OCI-LY1 (cell line): ENCODE measurements at regions not wholly inside any gene's neighbourhood (a gene's known extent, or its start where the extent isn't known, plus 50 kb on each side); places are given as distances from the start of the nearest gene placed in this dataset.

Source experiments
- H2AFZ ChIP-seq: fragments of 200-600 bp; sonication (generic), shearing (Covaris generic); 2 replicates; pipeline ENCODE4 v1.6.0; 2014; ENCODE audit warnings: antibody characterized with exemption, mild to moderate bottlenecking, low read length
- H3F3A ChIP-seq: fragments of 200-600 bp; sonication (generic), shearing (Covaris generic); 2 replicates; pipeline ENCODE4 v1.6.0; 2014; ENCODE audit warnings: mild to moderate bottlenecking, antibody characterized with exemption, low read length, moderate library complexity; ENCODE audit not compliant: insufficient read depth
- H3K27ac ChIP-seq: fragments of 200-600 bp; sonication (generic); 2 replicates; pipeline ENCODE4 v1.5.1; 2014; ENCODE audit warnings: low read length, mixed run types, mild to moderate bottlenecking, low read depth; ENCODE audit not compliant: poor library complexity, severe bottlenecking
- H3K27me3 ChIP-seq: fragments of 200-600 bp; sonication (generic); 2 replicates; pipeline ENCODE4 v1.6.0; 2014; ENCODE audit warnings: antibody characterized with exemption, mild to moderate bottlenecking, low read length, moderate library complexity; ENCODE audit not compliant: insufficient read depth
- H3K36me3 ChIP-seq: fragments of 200-600 bp; sonication (generic); 2 replicates; pipeline ENCODE4 v1.6.1; 2014; ENCODE audit warnings: mild to moderate bottlenecking, antibody characterized with exemption, low read length, moderate library complexity, mixed read lengths; ENCODE audit not compliant: insufficient read depth
- H3K4me1 ChIP-seq: fragments of 200-600 bp; sonication (generic); 2 replicates; pipeline ENCODE4 v1.5.1; 2014; ENCODE audit warnings: mild to moderate bottlenecking, low read length, moderate library complexity; ENCODE audit not compliant: insufficient read depth, severe bottlenecking
- H3K4me2 ChIP-seq: fragments of 200-600 bp; sonication (generic), shearing (Covaris generic); 2 replicates; pipeline ENCODE4 v1.6.1; 2014; ENCODE audit warnings: low read length
- H3K4me3 ChIP-seq: fragments of 200-600 bp; sonication (generic); 2 replicates; pipeline ENCODE4 v1.5.1; 2014; ENCODE audit warnings: low read length, low read depth, mild to moderate bottlenecking, mixed read lengths; ENCODE audit not compliant: poor library complexity, severe bottlenecking
- H3K79me2 ChIP-seq: fragments of 200-600 bp; shearing (Covaris generic); 2 replicates; pipeline ENCODE4 v1.6.1; 2016; ENCODE audit warnings: mixed run types, low read length, mixed read lengths; ENCODE audit not compliant: insufficient read depth
- H3K9ac ChIP-seq: fragments of 200-600 bp; sonication (generic), shearing (Covaris generic); 2 replicates; pipeline ENCODE4 v1.6.1; 2014; ENCODE audit warnings: mild to moderate bottlenecking, low read length, mixed read lengths
- H3K9me2 ChIP-seq: fragments of 200-600 bp; sonication (generic), shearing (Covaris generic); 2 replicates; pipeline ENCODE4 v1.6.1; 2014; ENCODE audit warnings: low read depth, mild to moderate bottlenecking, low read length, mixed read lengths
- H3K9me3 ChIP-seq: fragments of 200-600 bp; shearing (Covaris generic); 2 replicates; pipeline ENCODE4 v1.6.1; 2014; ENCODE audit warnings: low read length, mixed read lengths
- H4K20me1 ChIP-seq: fragments of 200-600 bp; sonication (generic), shearing (Covaris generic); 2 replicates; pipeline ENCODE4 v1.6.0; 2016; ENCODE audit warnings: mild to moderate bottlenecking, low read length; ENCODE audit not compliant: insufficient read depth
- CTCF ChIP-seq: fragments of 200-600 bp; sonication (generic), shearing (Covaris generic); IDR thresholded peaks from 2 replicates; pipeline ENCODE4 v1.5.1; 2017; ENCODE audit warnings: mild to moderate bottlenecking, antibody characterized with exemption, low read length, moderate library complexity, mixed read lengths
- EZH2 ChIP-seq: fragments of 200-600 bp; sonication (generic), shearing (Covaris generic); IDR thresholded peaks from 2 replicates; pipeline ENCODE4 v1.8.0; 2017; ENCODE audit warnings: borderline replicate concordance, mixed run types, mild to moderate bottlenecking, antibody characterized with exemption, low read length, moderate library complexity, mixed read lengths

GRCh38 chr2:145820651-145821050 is 1300.7 kb upstream of the ZEB2 start:
- TF ChIP-seq EZH2 (no peak), CTCF (no peak)
- Histone ChIP-seq H3K27me3 (no peaks in the 10 kb centered on the region), H3K4me2 (no peak overlapping the region), H3K79me2 (no peaks in the 10 kb centered on the region), H3K4me3 (no peak overlapping the region), H3K9me3 (no peaks in the 10 kb centered on the region), H3K9me2 (no peaks in the 10 kb centered on the region), H3K9ac (no peak overlapping the region), H3K27ac (no peak overlapping the region), H3F3A (no peaks in the 10 kb centered on the region), H2AFZ (no peak overlapping the region), H3K4me1 (no peaks in the 10 kb centered on the region), H4K20me1 (no peaks in the 10 kb centered on the region), H3K36me3 (no peaks in the 10 kb centered on the region)

- Histone ChIP-seq H3K9ac (no peak overlapping the region), H3K27me3 (no peaks in the 10 kb centered on the region), H3K9me3 (no peaks in the 10 kb centered on the region), H3K4me1 (no peaks in the 10 kb centered on the region), H3K36me3 (no peaks in the 10 kb centered on the region), H2AFZ (no peak overlapping the region), H3K27ac (no peak overlapping the region), H3K4me2 (no peak overlapping the region), H3F3A (no peaks in the 10 kb centered on the region), H3K4me3 (no peak overlapping the region), H3K79me2 (no peaks in the 10 kb centered on the region), H4K20me1 (no peaks in the 10 kb centered on the region), H3K9me2 (no peaks in the 10 kb centered on the region)
- no peak for TF ChIP-seq EZH2
- TF ChIP-seq CTCF: no peak
Observed at GRCh38 chr2:145818890-145819504, 1299.1 kb upstream of the ZEB2 start.

GRCh38 chr2:145815933-145816332 is 1296.0 kb upstream of the ZEB2 start:
- no peaks in the 10 kb centered on the region for H3K27me3 ChIP-seq
- H4K20me1 ChIP-seq: no peaks in the 10 kb centered on the region
- H3K4me2 ChIP-seq: no peak overlapping the region

More at GRCh38 chr2:145815933-145816332, 1296.0 kb upstream of the ZEB2 start:
- H3K9me3 ChIP-seq: no peaks in the 10 kb centered on the region
- no peak overlapping the region for H3K9ac ChIP-seq
- no peaks in the 10 kb centered on the region for H3K79me2 ChIP-seq
- no peak overlapping the region for H3K4me3 ChIP-seq
- H3K36me3 ChIP-seq: no peaks in the 10 kb centered on the region
- H3F3A ChIP-seq: no peaks in the 10 kb centered on the region
- H3K27ac ChIP-seq: no peak overlapping the region
- peaks cover 11% of the 10 kb centered on the region for H3K4me1 ChIP-seq
- no peak overlapping the region for H2AFZ ChIP-seq
- H3K9me2 ChIP-seq: no peaks in the 10 kb centered on the region
- TF ChIP-seq EZH2 (no peak), CTCF (no peak)
